Gastroesophageal sphincter (tissue), 3 donors: ENCODE measurements at regions not wholly inside any gene's neighbourhood (a gene's known extent, or its start where the extent isn't known, plus 50 kb on each side); places are given as distances from the start of the nearest gene placed in this dataset.

Source experiments
- CTCF ChIP-seq, 4 experiments: fragments of 200-600 bp in 2 of 4; fragments of 450-650 bp in 2 of 4; sonication (generic) in 1 of 4; IDR thresholded peaks; one replicate each; pipeline ENCODE4 v1.5.1; 2017 to 2019; ENCODE audit warnings: antibody characterized with exemption in 4 of 4, mild to moderate bottlenecking in 2 of 4, moderate library complexity in 2 of 4
- EP300 ChIP-seq: sonication (generic); formaldehyde crosslinking; IDR thresholded peaks from one replicate; pipeline ENCODE4 v1.6.1; 2017; ENCODE audit warnings: antibody characterized with exemption, mild to moderate bottlenecking
- POLR2A ChIP-seq, 2 donors: fragments of 450-650 bp; IDR thresholded peaks; one replicate each; pipeline ENCODE4 v1.6.1; 2017; ENCODE audit warnings: antibody characterized with exemption in 2 of 2, mild to moderate bottlenecking in 2 of 2, moderate library complexity in 1 of 2
- POLR2AphosphoS5 ChIP-seq: sonication (generic); formaldehyde crosslinking; IDR thresholded peaks from one replicate; pipeline ENCODE4 v1.6.1; 2017; ENCODE audit warnings: antibody characterized with exemption

GRCh38 chr3:34189133-34189532 lies 390.7 kb downstream of the PDCD6IP start:
- TF ChIP-seq POLR2AphosphoS5: no peak
- TF ChIP-seq POLR2A (IDR thresholded peaks at IDR 0.05): no peak
- TF ChIP-seq CTCF (IDR thresholded peaks at IDR 0.05): no peak
- no peak for TF ChIP-seq EP300
